HUES48 (cell line): ENCODE measurements at regions not wholly inside any gene's neighbourhood (a gene's known extent, or its start where the extent isn't known, plus 50 kb on each side); places are given as distances from the start of the nearest gene placed in this dataset.

ENCODE experiments used
- H3K27ac ChIP-seq: one replicate; pipeline ENCODE4 v1.7.0; 2013; ENCODE audit warnings: low read depth, low read length, inconsistent platforms
- H3K27me3 ChIP-seq: 2 replicates; pipeline ENCODE4 v1.6.1; 2013; ENCODE audit warnings: mild to moderate bottlenecking, low read length; ENCODE audit not compliant: control insufficient read depth, insufficient read depth
- H3K36me3 ChIP-seq: 2 replicates; pipeline ENCODE4 v1.6.1; 2013; ENCODE audit warnings: low read length; ENCODE audit not compliant: control insufficient read depth, insufficient read depth
- H3K4me1 ChIP-seq: 2 replicates; pipeline ENCODE4 v1.6.1; 2013; ENCODE audit warnings: mild to moderate bottlenecking, low read length; ENCODE audit not compliant: control insufficient read depth, insufficient read depth
- H3K4me3 ChIP-seq: 2 replicates; pipeline ENCODE4 v1.5.1; 2013; ENCODE audit warnings: mild to moderate bottlenecking, low read depth, low read length
- H3K9ac ChIP-seq: 2 replicates; pipeline ENCODE4 v1.6.1; 2013; ENCODE audit warnings: mild to moderate bottlenecking, low read depth, low read length, moderate library complexity
- H3K9me3 ChIP-seq: 2 replicates; pipeline ENCODE4 v1.6.1; 2013; ENCODE audit warnings: low read length; ENCODE audit not compliant: control insufficient read depth, insufficient read depth

- no peaks in the 10 kb centered on the region for H3K4me1 ChIP-seq
- H3K27ac ChIP-seq = no peak overlapping the region
- no peaks in the 10 kb centered on the region for H3K9me3 ChIP-seq
- H3K9ac ChIP-seq = no peak overlapping the region
- H3K36me3 ChIP-seq = no peaks in the 10 kb centered on the region
- no peak overlapping the region for H3K4me3 ChIP-seq
- H3K27me3 ChIP-seq = no peaks in the 10 kb centered on the region
Measured at GRCh38 chr3:95134693-95135413, 1072.0 kb downstream of the NSUN3 start.

GRCh38 chr3:95148107-95148506 is 1085.2 kb downstream of the NSUN3 start:
- H3K36me3 ChIP-seq = no peaks in the 10 kb centered on the region
- H3K9ac ChIP-seq = no peak overlapping the region
- H3K27me3 ChIP-seq = no peaks in the 10 kb centered on the region
- no peak overlapping the region for H3K27ac ChIP-seq
- peaks cover 8% of the 10 kb centered on the region; the same call in 1 of the 2 replicates for H3K4me1 ChIP-seq
- no peaks in the 10 kb centered on the region for H3K9me3 ChIP-seq
- H3K4me3 ChIP-seq = no peak overlapping the region

GRCh38 chr3:95151590-95151989 is 1088.7 kb downstream of the NSUN3 start:
- Histone ChIP-seq H3K9ac (no peak overlapping the region), H3K27me3 (no peaks in the 10 kb centered on the region), H3K4me1 (no peaks in the 10 kb centered on the region), H3K36me3 (no peaks in the 10 kb centered on the region), H3K9me3 (no peaks in the 10 kb centered on the region), H3K4me3 (no peak overlapping the region), H3K27ac (no peak overlapping the region)

- no peak overlapping the region for H3K4me3 ChIP-seq
- no peak overlapping the region for H3K27ac ChIP-seq
Measured at GRCh38 chr3:95154766-95155165, 1091.9 kb downstream of the NSUN3 start.

GRCh38 chr3:95162794-95163193 is 1099.9 kb downstream of the NSUN3 start:
- H3K27me3 ChIP-seq = no peaks in the 10 kb centered on the region

More at GRCh38 chr3:95154766-95155165, 1091.9 kb downstream of the NSUN3 start:
- Histone ChIP-seq H3K4me1 (no peaks in the 10 kb centered on the region), H3K9ac (no peak overlapping the region), H3K9me3 (no peaks in the 10 kb centered on the region), H3K27me3 (no peaks in the 10 kb centered on the region), H3K36me3 (no peaks in the 10 kb centered on the region)

GRCh38 chr3:95167748-95168147 is 1104.9 kb downstream of the NSUN3 start:
- Histone ChIP-seq H3K9ac (no peak overlapping the region), H3K4me1 (0 out of 2 replicates have a peak, but pooled peaks cover 3% of the 10 kb centered on the region), H3K27ac (no peak overlapping the region), H3K9me3 (no peaks in the 10 kb centered on the region), H3K27me3 (no peaks in the 10 kb centered on the region), H3K4me3 (no peak overlapping the region), H3K36me3 (no peaks in the 10 kb centered on the region)

More at GRCh38 chr3:95162794-95163193, 1099.9 kb downstream of the NSUN3 start:
- Histone ChIP-seq H3K9ac (no peak overlapping the region), H3K4me1 (no peaks in the 10 kb centered on the region), H3K4me3 (no peak overlapping the region), H3K27ac (no peak overlapping the region), H3K36me3 (no peaks in the 10 kb centered on the region), H3K9me3 (no peaks in the 10 kb centered on the region)

- 0 out of 2 replicates have a peak, but pooled peaks cover 3% of the 10 kb centered on the region for H3K4me1 ChIP-seq
- H3K36me3 ChIP-seq = no peaks in the 10 kb centered on the region
- H3K4me3 ChIP-seq = no peak overlapping the region
- H3K27ac ChIP-seq = no peak overlapping the region
- no peaks in the 10 kb centered on the region for H3K27me3 ChIP-seq
- no peaks in the 10 kb centered on the region for H3K9me3 ChIP-seq
- H3K9ac ChIP-seq = no peak overlapping the region
Measured at GRCh38 chr3:95168526-95168925, 1105.7 kb downstream of the NSUN3 start.

- Histone ChIP-seq H3K9me3 (no peaks in the 10 kb centered on the region), H3K9ac (no peak overlapping the region), H3K27ac (no peak overlapping the region), H3K27me3 (no peaks in the 10 kb centered on the region), H3K4me3 (no peak overlapping the region), H3K36me3 (no peaks in the 10 kb centered on the region), H3K4me1 (0 out of 2 replicates have a peak, but pooled peaks cover 3% of the 10 kb centered on the region)
Measured at GRCh38 chr3:95172164-95172943, 1109.5 kb downstream of the NSUN3 start.

GRCh38 chr3:95177096-95177495 is 1114.2 kb downstream of the NSUN3 start:
- no peak overlapping the region for H3K27ac ChIP-seq
- no peaks in the 10 kb centered on the region for H3K27me3 ChIP-seq
- no peak overlapping the region for H3K4me3 ChIP-seq
- H3K9me3 ChIP-seq = no peaks in the 10 kb centered on the region
- no peak overlapping the region for H3K9ac ChIP-seq
- H3K4me1 ChIP-seq = 0 out of 2 replicates have a peak, but pooled peaks cover 3% of the 10 kb centered on the region
- no peaks in the 10 kb centered on the region for H3K36me3 ChIP-seq

GRCh38 chr3:95184038-95184437 is 1121.2 kb downstream of the NSUN3 start:
- H3K4me1 ChIP-seq = no peaks in the 10 kb centered on the region
- H3K9ac ChIP-seq = no peak overlapping the region

GRCh38 chr3:95189348-95189747 is 1126.5 kb downstream of the NSUN3 start:
- Histone ChIP-seq H3K4me1 (no peaks in the 10 kb centered on the region), H3K36me3 (no peaks in the 10 kb centered on the region), H3K27ac (no peak overlapping the region), H3K4me3 (no peak overlapping the region), H3K9ac (no peak overlapping the region), H3K27me3 (no peaks in the 10 kb centered on the region), H3K9me3 (no peaks in the 10 kb centered on the region)

More at GRCh38 chr3:95184038-95184437, 1121.2 kb downstream of the NSUN3 start:
- H3K36me3 ChIP-seq = no peaks in the 10 kb centered on the region
- H3K4me3 ChIP-seq = no peak overlapping the region
- H3K27ac ChIP-seq = no peak overlapping the region
- H3K9me3 ChIP-seq = no peaks in the 10 kb centered on the region
- H3K27me3 ChIP-seq = no peaks in the 10 kb centered on the region
